OCI-LY1 (cell line): ENCODE measurements at regions not wholly inside any gene's neighbourhood (a gene's known extent, or its start where the extent isn't known, plus 50 kb on each side); places are given as distances from the start of the nearest gene placed in this dataset.

Experiments
- H2AFZ ChIP-seq: fragments of 200-600 bp; sonication (generic), shearing (Covaris generic); 2 replicates; pipeline ENCODE4 v1.6.0; 2014; ENCODE audit warnings: antibody characterized with exemption, mild to moderate bottlenecking, low read length
- H3F3A ChIP-seq: fragments of 200-600 bp; sonication (generic), shearing (Covaris generic); 2 replicates; pipeline ENCODE4 v1.6.0; 2014; ENCODE audit warnings: mild to moderate bottlenecking, antibody characterized with exemption, low read length, moderate library complexity; ENCODE audit not compliant: insufficient read depth
- H3K27ac ChIP-seq: fragments of 200-600 bp; sonication (generic); 2 replicates; pipeline ENCODE4 v1.5.1; 2014; ENCODE audit warnings: low read length, mixed run types, mild to moderate bottlenecking, low read depth; ENCODE audit not compliant: poor library complexity, severe bottlenecking
- H3K27me3 ChIP-seq: fragments of 200-600 bp; sonication (generic); 2 replicates; pipeline ENCODE4 v1.6.0; 2014; ENCODE audit warnings: antibody characterized with exemption, mild to moderate bottlenecking, low read length, moderate library complexity; ENCODE audit not compliant: insufficient read depth
- H3K36me3 ChIP-seq: fragments of 200-600 bp; sonication (generic); 2 replicates; pipeline ENCODE4 v1.6.1; 2014; ENCODE audit warnings: mild to moderate bottlenecking, antibody characterized with exemption, low read length, moderate library complexity, mixed read lengths; ENCODE audit not compliant: insufficient read depth
- H3K4me1 ChIP-seq: fragments of 200-600 bp; sonication (generic); 2 replicates; pipeline ENCODE4 v1.5.1; 2014; ENCODE audit warnings: mild to moderate bottlenecking, low read length, moderate library complexity; ENCODE audit not compliant: insufficient read depth, severe bottlenecking
- H3K4me2 ChIP-seq: fragments of 200-600 bp; sonication (generic), shearing (Covaris generic); 2 replicates; pipeline ENCODE4 v1.6.1; 2014; ENCODE audit warnings: low read length
- H3K4me3 ChIP-seq: fragments of 200-600 bp; sonication (generic); 2 replicates; pipeline ENCODE4 v1.5.1; 2014; ENCODE audit warnings: low read length, low read depth, mild to moderate bottlenecking, mixed read lengths; ENCODE audit not compliant: poor library complexity, severe bottlenecking
- H3K79me2 ChIP-seq: fragments of 200-600 bp; shearing (Covaris generic); 2 replicates; pipeline ENCODE4 v1.6.1; 2016; ENCODE audit warnings: mixed run types, low read length, mixed read lengths; ENCODE audit not compliant: insufficient read depth
- H3K9ac ChIP-seq: fragments of 200-600 bp; sonication (generic), shearing (Covaris generic); 2 replicates; pipeline ENCODE4 v1.6.1; 2014; ENCODE audit warnings: mild to moderate bottlenecking, low read length, mixed read lengths
- H3K9me2 ChIP-seq: fragments of 200-600 bp; sonication (generic), shearing (Covaris generic); 2 replicates; pipeline ENCODE4 v1.6.1; 2014; ENCODE audit warnings: low read depth, mild to moderate bottlenecking, low read length, mixed read lengths
- H3K9me3 ChIP-seq: fragments of 200-600 bp; shearing (Covaris generic); 2 replicates; pipeline ENCODE4 v1.6.1; 2014; ENCODE audit warnings: low read length, mixed read lengths
- H4K20me1 ChIP-seq: fragments of 200-600 bp; sonication (generic), shearing (Covaris generic); 2 replicates; pipeline ENCODE4 v1.6.0; 2016; ENCODE audit warnings: mild to moderate bottlenecking, low read length; ENCODE audit not compliant: insufficient read depth
- EZH2 ChIP-seq: fragments of 200-600 bp; sonication (generic), shearing (Covaris generic); IDR thresholded peaks from 2 replicates; pipeline ENCODE4 v1.8.0; 2017; ENCODE audit warnings: borderline replicate concordance, mixed run types, mild to moderate bottlenecking, antibody characterized with exemption, low read length, moderate library complexity, mixed read lengths
- TF ChIP-seq, protein P1 (sequence below): fragments of 200-600 bp; sonication (generic), shearing (Covaris generic); IDR thresholded peaks from 2 replicates; pipeline ENCODE4 v1.5.1; 2017; ENCODE audit warnings: mild to moderate bottlenecking, antibody characterized with exemption, low read length, moderate library complexity, mixed read lengths

DNA sequence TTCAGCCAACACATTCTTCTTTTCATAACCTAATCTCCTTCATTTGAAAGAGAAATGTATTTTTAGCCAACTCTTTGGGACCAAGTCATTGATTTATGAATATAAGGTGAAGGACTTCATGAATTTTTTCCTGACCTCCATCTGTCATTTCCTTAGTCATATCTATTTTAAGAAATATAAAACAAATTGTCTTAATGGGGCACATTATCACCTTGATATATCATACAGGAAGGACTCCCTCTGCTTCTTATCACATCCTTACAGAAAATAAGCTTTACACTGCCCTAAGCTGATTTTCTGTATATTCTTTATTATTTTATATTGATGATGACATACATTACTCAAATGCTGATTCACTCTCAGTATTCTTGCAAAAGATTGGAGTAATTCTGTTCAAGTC, 1076.2 kb downstream of the TDRD15 start:
- H3K9me3 ChIP-seq = no peaks in the 10 kb centered on the region
- TF ChIP-seq EZH2 = no peak
- TF ChIP-seq, protein P1, sequence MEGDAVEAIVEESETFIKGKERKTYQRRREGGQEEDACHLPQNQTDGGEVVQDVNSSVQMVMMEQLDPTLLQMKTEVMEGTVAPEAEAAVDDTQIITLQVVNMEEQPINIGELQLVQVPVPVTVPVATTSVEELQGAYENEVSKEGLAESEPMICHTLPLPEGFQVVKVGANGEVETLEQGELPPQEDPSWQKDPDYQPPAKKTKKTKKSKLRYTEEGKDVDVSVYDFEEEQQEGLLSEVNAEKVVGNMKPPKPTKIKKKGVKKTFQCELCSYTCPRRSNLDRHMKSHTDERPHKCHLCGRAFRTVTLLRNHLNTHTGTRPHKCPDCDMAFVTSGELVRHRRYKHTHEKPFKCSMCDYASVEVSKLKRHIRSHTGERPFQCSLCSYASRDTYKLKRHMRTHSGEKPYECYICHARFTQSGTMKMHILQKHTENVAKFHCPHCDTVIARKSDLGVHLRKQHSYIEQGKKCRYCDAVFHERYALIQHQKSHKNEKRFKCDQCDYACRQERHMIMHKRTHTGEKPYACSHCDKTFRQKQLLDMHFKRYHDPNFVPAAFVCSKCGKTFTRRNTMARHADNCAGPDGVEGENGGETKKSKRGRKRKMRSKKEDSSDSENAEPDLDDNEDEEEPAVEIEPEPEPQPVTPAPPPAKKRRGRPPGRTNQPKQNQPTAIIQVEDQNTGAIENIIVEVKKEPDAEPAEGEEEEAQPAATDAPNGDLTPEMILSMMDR = no peak
- H3K79me2 ChIP-seq = no peaks in the 10 kb centered on the region
- H4K20me1 ChIP-seq = no peaks in the 10 kb centered on the region
- no peak overlapping the region for H3K9ac ChIP-seq
- H3K36me3 ChIP-seq = no peaks in the 10 kb centered on the region
- no peaks in the 10 kb centered on the region for H3K27me3 ChIP-seq
- H3K4me2 ChIP-seq = no peak overlapping the region
- no peak overlapping the region for H3K27ac ChIP-seq
- no peak overlapping the region for H2AFZ ChIP-seq
- no peak overlapping the region for H3K4me3 ChIP-seq
- no peaks in the 10 kb centered on the region for H3K9me2 ChIP-seq
- H3F3A ChIP-seq = no peaks in the 10 kb centered on the region
- H3K4me1 ChIP-seq = no peaks in the 10 kb centered on the region

DNA sequence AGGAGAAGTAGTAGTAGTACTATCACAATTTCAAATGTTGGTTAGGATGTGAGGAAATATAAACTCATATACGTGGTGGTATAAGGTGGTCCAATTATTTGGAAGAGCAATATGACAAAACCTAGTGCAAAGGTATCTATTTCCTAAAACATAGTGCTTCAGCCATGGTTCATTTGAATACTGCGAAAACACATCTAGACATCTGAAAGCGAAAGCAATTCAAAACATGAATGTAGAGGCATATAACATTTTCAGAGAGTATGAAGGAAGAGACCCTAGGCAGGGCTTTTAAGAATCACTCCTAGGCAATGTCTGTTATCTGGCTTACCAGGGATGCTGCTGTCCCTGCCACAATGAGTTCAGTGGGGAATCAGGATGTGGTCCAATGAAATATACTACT, 1085.8 kb downstream of the TDRD15 start:
- no peak for TF ChIP-seq EZH2
- TF ChIP-seq, protein P1 = no peak

DNA sequence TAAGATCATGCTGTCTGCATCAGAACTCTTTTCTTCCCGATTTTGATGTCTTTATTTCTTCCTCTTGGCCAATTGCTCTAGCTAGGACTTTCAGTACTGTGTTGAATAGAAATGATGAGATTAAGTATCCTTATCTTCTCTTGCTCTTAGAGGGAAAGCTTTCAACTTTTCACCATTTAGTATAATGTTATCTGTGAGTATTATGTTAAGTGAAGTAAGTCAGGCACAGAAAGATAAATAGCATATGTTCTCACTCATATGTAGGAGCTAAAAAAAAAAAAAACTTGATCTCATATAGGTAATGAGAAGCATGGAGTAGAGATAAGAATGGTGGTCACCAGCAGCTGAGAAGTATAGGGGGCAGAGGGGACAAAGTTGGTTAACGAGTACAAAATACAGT, 1089.5 kb downstream of the TDRD15 start:
- Histone ChIP-seq H3K79me2 (no peaks in the 10 kb centered on the region), H2AFZ (no peak overlapping the region), H3K4me2 (no peak overlapping the region), H3K9me2 (no peaks in the 10 kb centered on the region), H4K20me1 (no peaks in the 10 kb centered on the region), H3K4me1 (no peaks in the 10 kb centered on the region), H3K9ac (no peak overlapping the region), H3K27me3 (no peaks in the 10 kb centered on the region), H3K36me3 (no peaks in the 10 kb centered on the region), H3K4me3 (no peak overlapping the region), H3F3A (no peaks in the 10 kb centered on the region), H3K27ac (no peak overlapping the region), H3K9me3 (no peaks in the 10 kb centered on the region)
- no peak for TF ChIP-seq EZH2
- TF ChIP-seq, protein P1 = no peak

More for the DNA sequence above, 1085.8 kb downstream of the TDRD15 start:
- H3F3A ChIP-seq = no peaks in the 10 kb centered on the region
- no peaks in the 10 kb centered on the region for H3K9me2 ChIP-seq
- H3K36me3 ChIP-seq = no peaks in the 10 kb centered on the region
- no peak overlapping the region for H3K27ac ChIP-seq
- H2AFZ ChIP-seq = no peak overlapping the region
- no peak overlapping the region for H3K4me3 ChIP-seq
- no peak overlapping the region for H3K4me2 ChIP-seq
- no peaks in the 10 kb centered on the region for H3K4me1 ChIP-seq
- no peaks in the 10 kb centered on the region for H3K79me2 ChIP-seq
- H3K9me3 ChIP-seq = no peaks in the 10 kb centered on the region
- H4K20me1 ChIP-seq = no peaks in the 10 kb centered on the region
- H3K27me3 ChIP-seq = no peaks in the 10 kb centered on the region
- H3K9ac ChIP-seq = no peak overlapping the region
